ENCODE measurements at regions not wholly inside any gene's neighbourhood (a gene's known extent, or its start where the extent isn't known, plus 50 kb on each side); places are given as distances from the start of the nearest gene placed in this dataset.
A peak's percentile ranks its signal among the peaks of the same experiment; 100 is the strongest.
"Not testable (repeated sequence)": the region's sequence is repeated elsewhere in the genome, so short reads cannot be mapped to it uniquely, and the experiment has no call there.

DNA sequence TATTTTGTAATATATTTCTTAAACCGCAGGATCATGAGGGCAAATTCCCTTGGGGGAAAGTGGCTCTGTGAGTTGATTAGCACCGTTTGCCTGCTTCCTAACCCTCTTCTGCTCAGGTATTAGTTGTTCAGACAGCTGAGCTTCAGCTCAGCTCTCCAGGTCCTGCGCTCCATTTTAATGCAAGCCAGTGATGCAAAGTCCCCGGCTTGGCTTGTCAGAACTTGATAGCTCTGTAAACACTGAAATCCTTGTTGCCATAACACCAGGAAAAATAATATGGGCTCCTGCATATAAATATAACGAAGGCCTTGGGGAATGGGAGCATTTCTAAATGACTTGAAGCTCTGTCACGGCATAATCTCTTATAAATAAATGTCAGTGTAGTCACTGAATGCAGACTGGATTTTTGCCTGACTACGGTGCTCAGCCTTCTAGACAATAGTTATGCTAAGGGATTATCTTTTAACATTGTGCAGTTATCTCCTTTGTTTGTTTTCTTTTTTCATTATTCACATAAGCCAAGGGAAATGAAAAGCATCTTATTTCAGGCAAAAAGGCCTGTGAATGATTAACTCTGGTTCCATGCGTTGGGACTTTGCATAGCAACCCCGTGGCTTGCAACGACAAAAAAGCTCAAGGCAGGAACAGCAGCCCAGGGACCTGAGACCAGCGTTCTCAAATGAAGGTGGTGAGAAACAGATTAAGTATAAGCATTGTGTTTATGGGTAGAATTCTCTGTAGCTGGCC is 253.2 kb downstream of the SPRY1 start:
- DNase-seq: peak in 1 of 2 experiments; percentile 9

DNA sequence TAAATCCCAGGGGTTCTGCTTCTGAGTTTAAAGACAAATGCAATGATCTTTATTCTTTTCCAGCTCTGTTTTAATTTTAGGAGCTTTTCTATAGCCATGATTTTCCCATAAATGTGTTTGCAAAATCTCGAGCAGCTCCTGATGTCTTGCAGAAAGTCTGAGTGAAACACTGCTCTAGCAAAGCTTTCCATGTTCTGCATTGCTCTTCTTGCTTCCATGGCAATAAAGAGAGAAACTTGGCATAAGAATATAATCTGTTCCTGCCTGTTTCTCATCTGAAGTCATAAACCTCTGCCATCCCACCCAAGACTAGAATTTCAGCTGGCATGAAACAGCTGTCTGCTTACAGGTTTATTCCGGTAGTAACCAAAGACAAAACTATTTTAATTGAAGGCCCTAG is 254.5 kb downstream of the SPRY1 start:
- DNase-seq: no peak

DNA sequence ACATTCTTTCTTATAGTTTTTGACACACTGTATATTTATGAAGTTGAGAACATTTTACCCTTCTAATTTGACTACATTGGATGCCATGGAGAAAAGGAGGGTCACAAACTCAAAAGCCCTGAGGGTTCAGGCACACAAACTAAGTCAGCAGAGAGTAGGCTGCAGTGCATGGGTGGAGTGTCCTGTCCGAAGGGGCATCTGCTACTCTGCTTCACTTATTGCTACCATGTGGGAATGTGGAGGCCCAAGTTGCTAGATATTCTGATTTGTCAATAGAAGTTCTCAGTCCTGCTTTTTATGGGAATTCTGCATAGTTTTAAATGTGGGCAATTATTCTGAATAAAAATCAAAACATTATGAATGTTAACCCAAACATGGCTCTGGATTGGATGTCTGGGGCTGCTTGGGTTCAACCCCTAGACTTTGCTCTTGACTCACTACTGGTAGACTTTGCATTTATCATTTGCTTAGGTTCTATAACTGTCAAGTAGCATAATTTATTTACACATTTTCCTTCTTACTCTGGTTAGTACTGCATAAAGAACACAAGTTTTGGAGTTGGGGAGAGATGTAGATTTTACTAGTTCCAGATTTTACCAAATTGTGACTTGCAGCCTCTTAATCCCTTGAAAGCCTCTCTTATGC is 255.1 kb downstream of the SPRY1 start:
- no peak for DNase-seq

DNA sequence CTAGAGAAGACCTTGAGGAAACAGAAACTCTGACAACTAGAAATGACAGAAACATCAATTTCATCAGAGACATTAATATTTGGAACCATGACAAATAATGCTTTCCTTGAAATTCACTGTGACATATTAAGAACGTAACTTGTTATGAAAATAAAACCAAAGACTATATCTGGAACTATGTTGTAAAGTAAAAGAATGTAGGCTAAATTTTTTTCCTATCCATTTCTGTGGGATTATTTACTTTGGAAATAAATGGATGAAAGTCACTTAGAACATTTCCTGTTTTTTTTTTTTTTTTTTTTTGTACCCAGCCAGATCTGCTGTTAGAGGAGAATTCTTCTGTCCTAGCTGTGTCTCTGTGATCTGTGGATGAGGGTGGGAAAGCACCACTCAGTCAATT is 255.9 kb downstream of the SPRY1 start:
- no peak for DNase-seq

DNA sequence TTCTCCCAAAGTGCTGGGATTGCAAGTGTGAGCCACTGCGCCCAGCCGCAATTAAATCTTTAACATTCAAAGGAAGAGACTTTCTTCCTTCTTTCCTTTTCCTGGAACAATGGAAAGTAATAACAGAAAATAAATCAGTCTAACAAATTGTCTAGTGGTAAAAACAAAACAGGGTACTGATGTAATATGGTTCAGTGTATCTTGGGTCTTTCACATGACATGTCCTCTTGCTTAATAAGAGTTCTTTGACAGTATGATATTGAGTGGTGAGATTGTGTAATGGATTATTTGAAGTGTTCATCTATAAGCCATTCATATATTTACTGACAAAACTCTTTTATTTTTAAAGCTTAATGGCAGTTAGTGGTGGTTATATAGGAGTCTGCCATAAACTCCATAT is 256.6 kb downstream of the SPRY1 start:
- DNase-seq: no peak

DNA sequence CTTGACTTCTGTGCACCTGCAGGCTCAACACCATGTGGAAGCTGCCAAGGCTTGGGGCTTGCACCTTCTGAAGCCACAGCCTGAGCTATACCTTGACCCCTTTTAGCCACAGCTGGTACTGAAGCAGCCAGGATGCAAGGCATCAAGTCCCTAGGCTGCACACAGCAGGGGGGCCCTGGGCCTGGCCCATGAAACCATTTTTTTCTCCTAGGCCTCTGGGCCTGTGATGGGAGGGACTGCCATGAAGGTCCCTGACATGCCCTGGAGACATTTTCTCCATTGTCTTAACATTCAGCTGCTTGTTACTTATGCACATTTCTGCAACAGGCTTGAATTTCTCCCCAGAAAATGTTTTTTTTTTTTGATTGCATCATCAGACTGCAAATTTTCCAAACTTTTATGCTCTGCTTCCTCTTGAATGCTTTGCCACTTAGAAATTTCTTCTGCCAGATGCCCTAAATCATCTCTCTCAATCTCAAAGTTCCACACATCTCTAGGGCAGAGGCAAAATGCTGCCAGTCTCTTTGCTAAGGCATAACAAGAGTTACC is 260.2 kb downstream of the SPRY1 start:
- DNase-seq: not testable (repeated sequence)

DNA sequence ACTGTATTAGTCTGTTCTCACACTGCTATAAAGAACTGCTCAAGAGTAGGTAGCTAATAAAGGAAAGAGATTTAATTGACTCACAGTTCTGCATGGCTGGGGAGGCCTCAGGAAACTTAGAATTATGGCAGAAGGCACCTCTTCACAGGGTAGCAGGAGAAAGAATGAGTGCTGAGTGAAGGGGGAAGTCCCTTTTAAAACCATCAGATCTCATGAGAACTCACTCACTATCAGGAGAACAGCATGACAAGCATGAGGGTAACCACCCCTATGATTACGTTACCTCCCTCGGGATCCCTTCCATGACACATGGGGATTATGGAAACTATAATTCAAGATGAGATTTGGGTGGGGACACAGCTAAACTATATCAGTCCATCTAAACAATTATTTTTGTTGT is 261.0 kb downstream of the SPRY1 start:
- not testable (repeated sequence) for DNase-seq

DNA sequence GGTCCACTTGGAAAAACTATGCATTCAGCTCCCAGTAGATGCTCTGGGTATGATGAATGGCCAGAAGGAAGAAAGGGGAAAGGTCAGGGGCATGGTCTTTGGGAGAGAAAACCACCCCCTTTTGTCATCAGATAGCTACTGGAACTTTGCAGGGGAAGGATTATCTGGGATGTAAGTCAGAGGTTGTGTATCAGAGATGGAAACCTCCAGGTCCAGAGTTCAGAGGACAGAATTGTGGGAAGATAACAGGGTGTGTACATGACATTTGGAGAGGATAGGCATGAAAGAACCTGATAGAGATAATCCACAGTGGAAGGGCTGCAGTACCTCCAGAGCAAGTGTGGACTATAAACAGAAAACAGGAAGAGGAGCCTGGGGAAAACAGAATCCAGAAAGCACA is 262.7 kb downstream of the SPRY1 start:
- DNase-seq: no peak

DNA sequence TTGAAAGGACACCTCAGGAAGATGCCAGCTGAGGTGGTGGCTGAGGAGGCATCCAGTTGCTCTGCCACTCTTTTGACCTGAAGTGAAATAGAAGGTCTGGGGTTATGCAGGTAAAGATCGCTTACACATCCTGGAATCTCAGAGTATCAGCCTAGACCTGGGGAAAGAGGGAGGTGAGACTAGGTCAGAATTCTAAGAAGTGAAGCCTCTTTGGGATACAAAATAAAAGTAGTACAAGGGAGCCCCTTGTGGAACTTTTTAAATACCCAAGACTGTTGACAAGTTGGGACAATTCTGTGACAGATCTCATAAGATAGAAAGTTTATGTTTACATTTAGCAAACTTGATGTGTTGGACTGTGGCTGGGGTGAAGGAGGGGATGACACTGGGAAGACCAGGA is 263.1 kb downstream of the SPRY1 start:
- no peak for DNase-seq

DNA sequence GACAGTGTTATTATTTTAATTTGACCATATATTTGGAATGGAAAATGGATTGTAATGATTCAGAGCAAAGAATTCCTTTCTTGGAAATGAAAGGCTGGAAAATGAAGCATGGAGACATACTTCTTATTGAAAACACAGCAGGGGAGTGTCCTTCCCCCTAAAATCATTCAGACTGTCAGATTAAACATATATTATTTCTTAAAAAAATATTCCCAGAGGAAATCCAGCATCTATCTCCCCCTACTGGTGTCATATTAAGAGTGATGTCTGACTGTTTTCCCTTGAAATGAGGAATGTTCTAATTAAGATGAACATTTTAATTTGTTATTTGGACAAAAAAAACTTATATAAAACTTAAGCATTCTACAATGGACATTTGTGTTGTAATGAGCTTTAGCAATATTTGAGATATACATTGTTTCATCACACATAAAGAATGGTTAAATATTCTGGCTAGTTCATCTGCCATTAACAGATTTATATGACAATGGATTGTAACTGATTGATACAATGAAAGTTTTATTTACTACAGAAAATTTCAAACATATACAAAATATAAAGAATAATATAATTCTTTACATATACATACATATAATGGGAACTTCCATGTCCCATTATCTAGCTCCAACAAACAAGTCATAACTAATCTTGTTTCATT is 264.6 kb downstream of the SPRY1 start:
- DNase-seq: no peak

DNA sequence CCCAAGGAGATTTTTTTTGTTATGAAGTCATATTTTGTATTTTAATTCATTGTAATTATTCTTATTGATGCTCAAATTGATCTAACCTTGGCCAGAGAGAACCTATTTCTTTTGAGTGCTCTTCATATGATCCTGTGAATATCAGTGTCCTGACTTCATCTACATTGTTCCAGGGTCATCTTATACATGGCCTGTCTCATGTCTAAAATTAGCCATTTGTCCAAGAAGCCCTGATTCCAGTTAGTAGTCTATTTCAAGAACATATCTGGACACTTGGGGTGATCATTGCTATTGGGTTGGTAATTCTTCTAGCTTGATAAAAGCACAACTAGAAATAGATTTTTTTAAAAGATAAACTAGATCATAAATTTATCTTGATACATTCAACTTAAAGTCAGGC is 266.2 kb downstream of the SPRY1 start:
- no peak for DNase-seq

DNA sequence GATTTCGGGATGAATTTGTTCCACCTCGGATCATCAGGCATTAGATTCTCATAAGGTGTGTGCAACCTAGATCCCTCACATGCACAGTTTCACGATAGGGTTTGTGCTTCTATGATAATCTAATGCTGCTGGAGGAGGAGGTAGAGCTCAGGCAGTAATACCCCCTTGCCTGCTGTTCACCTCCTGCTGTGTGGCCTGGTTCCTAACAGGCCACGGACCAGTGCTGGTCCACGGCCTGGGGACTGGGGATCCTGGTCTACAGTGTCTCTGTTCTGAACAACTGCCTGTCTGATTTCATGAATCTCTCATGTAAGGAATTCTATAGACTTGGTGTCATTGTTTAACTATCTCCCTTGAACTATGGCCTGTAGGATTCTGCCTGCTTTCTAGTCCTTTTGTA is 269.9 kb downstream of the SPRY1 start:
- no peak for DNase-seq

DNA sequence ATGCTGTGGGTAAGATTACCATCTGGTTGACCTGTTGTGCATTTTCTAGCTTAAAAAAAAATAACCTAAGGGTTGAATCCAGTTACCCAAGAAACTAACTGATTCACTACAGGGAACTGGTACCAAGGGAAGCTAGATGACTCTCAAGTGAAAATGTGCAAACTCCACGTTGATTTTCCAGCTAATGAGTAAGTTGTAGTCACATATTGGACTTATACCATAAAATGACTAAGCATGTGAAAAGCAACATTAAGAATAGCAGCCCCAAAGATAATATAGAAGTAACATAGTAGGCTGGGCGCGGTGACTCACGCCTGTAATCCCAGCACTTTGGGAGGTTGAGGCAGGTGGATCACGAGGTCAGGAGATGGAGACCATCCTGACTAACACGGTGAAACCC is 270.9 kb downstream of the SPRY1 start:
- DNase-seq: no peak

DNA sequence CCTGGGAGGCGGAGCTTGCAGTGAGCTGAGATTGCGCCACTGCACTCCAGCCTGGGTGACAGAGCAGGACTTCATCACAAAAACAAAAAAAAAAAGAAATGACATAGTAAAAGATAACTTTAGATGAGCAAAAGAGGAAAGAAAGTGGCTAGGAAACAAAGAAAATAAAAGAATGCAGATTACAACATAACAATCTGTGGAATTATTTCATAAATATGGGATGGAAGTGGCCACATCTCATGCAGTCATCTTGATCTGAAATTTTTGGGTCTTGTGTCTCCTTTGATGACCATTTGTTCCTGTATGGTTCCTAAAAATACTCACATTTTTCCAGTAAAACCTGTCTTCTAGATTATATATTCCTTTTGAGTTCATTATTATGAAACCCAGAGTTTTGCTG is 271.4 kb downstream of the SPRY1 start:
- no peak for DNase-seq

DNA sequence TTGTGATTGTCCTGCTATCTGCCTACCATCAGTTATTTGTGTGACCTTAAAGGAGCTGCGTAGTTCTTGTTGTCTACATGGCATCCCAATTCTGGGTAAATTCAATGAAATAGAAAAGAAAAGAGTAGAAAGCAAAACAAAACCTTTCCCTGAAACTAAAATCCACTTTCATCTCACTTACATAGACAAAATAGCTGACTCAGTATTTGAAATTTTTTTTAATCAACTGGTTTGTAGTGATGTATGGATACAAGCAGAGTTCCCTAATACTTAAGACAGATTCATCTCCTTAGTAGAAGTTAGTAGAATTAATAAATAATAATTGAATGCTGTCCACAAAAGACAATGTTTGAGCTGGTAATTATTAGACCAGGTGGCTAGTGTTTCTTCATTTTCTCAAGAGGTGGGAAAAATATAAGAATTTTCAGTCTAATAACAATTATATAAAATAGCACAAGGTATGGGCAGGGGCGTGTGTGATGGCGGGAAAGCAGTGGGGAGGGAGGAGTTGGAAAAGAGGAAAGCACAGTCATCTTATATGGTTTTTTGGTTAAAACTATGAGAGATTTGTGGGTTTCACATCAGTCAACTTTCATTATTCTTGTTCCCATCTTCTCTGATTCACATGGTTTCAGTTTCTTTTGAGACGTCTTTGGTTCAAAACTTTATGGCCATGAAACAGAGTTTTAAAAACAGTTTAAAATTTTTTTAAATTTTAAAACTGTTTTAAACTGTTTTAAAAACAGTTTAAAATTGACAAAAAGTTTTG is 275.2 kb downstream of the SPRY1 start:
- DNase-seq: no peak

DNA sequence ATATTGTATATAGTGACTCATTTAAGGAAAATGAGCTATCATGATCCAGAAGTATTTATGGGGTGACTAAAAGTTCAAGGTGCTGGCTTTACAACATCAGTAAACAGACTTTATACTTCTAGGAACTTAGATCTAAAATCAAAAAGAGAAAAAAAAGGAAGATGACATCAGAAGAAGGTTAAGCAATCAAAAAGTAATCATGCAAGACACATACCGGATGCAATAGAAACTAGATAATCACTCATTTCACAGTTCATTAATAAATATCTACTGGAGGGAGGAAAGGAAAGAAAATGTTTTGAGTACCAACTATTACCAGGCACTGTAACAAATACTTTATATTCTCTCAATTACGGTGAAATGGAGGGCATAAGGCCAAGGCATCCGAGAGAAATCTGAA is 276.4 kb downstream of the SPRY1 start:
- no peak for DNase-seq

DNA sequence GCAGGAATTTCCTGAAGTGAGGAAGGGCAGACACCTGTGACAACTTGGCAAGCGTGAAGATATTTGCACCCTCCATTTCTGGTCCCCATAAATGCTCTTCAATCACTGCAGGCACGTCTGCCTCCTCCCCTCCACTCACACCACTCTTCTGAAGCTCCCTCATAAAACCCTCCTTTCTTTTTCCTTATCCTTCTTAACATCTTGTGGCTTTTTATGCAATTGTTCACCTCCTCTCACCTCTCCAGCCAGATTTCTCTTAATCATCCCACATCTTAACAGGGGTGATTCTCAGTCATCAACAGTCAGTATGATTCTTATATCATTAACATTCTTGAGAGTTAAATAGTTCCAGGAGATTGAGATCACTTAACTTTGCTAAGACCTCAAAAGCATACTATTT is 277.4 kb downstream of the SPRY1 start:
- DNase-seq: no peak

DNA sequence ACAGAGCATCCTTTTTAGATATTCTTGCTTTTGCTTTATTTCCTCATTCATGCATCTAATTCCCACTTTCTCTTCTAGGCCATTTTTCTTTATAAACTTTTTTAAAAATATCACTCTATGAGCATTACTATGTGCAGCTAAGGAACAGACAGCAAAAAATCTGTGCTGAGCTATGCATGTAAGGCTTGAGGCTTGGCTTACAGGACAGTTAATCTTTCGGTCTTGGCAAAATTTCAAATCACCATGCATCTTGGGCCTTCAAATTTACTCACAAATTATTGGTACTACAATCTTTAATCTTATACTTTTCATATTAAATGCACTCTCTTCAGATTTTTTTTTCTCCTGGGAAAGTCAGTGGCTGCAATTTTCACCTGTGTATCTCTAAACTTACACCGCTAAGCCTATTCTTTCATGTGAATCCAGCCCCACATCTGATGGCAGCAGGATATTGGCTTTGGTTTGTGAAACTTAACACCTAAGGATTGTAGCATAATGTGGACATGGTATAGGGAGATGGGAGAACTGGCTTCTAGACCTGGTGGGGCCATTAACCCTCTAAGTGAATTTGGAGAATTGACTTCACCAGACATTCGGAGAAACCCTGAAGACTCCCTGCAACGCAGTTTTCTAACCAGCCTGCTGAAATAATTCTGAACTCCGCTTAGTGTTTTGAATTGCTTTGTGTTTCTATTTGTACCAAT is 278.3 kb downstream of the SPRY1 start:
- no peak for DNase-seq

DNA sequence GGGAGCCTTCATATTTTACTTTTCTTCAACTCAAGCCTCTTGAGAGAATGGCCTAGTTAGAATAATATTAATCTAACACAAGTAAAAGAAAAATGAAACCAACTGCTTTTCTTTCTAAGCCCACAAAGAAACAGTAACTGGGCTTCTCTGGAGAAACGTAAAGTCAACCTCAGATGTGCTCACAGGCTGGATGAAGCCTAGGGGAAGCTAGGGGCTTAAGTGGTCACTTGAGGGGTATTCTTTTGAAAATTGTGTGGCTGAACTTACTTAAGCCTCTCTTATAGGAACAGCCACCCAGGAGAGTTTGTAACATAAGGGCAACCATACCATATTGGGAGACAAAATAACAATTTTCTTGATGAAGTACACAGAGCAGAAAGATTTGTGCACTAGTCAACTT is 279.0 kb downstream of the SPRY1 start:
- DNase-seq: no peak

DNA sequence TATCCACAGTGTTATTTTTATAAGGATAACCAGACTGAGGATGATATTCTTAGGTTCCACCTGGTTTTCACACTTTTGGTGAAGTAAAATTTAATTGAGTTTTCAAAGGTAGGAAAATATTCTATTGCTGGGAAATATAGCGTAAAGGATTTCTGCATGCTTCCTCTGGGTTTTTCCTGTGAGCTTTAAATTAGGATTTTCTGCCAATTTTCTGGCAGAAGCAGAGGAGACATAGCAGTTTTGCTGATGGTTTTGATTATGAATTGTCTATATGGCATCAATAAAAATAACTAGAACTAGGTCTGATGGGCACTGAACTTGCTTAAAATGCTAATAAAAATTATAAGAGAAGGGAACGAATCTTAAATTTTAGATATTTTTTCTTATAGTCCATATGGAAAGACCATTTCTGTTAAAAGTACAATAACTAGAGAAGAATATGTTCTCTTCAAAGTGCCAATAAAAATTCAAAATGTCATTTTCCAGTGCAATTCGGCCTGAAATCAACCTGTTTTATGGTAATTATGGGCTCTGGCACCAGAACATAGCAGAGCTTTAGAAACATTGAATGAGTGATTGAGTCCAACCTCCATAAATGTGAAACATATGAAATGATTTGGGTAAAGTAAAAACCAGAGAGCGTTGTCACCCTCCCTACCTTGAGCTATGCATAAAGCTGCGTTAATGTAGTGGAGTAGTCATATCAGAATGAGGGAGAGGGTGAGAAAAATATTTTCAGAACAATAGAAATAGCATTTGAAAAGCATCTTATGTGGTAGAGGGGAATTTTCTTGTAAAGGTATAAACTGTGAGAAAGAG is 279.7 kb downstream of the SPRY1 start:
- DNase-seq: no peak

DNA sequence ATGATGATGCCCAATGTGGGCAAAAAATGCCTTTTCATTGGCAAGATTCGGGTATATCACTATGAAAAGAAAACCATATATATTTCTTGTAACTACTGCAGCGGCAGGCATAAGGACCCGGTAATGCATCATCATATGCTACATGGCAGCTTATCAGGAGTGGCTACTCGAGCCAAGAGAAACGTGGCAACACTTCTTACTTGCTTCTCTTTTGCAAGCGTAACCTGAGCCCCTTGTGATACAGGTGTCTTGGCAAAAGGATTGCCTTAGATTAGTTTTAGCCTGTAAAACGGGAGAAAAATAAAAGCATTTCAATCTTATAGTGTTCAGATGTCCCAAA is 280.3 kb downstream of the SPRY1 start:
- DNase-seq: no peak

DNA sequence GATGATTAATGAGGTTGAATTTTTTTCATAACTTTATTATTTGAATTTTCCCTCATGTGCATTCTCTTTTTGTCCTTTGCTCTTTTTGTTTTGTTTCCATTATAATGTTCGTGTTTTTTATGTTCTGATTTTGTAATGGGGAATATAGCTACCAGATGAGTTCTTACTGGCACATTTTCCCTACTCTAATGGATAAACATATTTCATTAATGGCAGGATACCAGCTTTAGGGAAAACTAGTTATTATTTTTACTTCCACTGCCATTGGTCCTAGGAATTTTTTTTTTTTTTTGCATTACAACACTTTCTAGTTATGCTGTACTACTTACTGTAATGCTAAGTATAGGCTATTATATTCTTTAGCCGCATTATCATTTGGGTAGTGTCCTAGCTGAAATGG is 286.3 kb downstream of the SPRY1 start:
- no peak for DNase-seq
